ENCODE measurements at regions not wholly inside any gene's neighbourhood (a gene's known extent, or its start where the extent isn't known, plus 50 kb on each side); places are given as distances from the start of the nearest gene placed in this dataset.

DNA sequence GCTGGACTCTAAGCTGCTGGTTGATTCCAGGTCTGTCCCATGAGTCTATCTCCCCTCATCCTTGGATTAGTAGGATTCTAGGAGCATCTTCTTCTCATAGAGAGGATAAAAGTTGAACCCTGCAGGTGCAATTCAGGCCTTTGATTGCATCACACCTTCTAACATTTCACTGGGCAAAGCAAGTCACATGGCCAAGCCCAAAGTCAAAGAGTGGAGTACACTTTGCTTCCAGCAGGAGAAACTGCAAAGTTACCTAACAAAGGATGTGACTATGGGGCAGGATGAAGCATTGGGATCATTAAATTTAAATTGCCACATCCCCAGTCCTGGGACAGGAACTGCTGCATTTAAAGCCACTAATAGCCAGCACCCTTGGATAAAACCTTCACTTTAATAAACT lies 51.0 kb upstream of the EGFLAM start:
- DNase-seq = no peak

DNA sequence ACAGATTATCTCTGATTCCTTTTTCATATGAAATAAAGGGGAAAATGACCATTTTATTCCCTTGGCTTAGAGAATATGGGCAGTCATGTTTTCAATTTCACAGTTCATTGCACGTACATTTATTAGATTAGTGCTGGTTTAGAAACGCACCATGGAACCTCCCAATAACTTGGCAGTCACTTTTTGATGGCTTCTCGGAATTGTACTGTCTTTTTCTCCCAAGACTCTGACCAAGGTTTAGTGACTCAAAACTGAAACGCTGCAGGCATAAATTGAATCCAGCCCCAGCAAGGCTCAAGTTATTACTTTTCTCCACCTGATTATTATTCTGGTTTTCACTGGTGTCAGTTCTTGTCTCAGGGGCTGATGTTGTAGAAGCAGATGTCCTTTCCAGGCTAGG lies 55.6 kb upstream of the EGFLAM start:
- DNase-seq = no peak

DNA sequence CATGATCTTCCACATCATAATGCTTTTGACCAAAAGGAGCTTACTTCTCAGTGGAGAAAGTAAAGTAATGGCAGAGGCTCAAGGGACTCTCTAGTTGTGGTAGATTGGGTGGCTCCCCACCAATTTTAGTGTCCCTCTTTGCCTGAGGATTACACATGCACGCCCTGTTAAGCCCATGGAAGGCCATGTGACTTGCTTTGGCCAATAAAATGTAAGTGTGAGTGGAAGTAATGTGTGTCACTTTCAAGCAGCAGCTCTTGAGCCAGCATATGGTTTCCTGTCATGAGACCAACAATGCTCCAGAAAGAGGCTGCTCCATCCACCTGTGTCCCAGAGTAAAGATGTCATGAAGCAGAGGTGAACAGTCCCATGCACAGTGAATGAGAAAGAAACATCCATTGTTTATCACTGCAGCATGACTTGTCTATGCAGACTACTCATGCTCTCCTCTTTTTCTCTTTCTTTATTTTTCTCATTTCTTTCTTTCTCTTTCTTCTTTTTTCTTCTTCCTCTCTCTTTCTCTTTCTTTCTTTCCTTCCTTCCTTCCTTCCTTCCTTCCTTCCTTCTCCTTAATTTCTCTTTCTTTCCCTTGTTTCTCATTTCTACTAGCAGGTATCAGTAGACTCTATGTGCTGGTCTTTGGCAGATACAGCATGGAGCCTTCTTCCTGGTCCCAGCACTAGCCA lies 57.3 kb upstream of the EGFLAM start:
- DNase-seq = no peak

DNA sequence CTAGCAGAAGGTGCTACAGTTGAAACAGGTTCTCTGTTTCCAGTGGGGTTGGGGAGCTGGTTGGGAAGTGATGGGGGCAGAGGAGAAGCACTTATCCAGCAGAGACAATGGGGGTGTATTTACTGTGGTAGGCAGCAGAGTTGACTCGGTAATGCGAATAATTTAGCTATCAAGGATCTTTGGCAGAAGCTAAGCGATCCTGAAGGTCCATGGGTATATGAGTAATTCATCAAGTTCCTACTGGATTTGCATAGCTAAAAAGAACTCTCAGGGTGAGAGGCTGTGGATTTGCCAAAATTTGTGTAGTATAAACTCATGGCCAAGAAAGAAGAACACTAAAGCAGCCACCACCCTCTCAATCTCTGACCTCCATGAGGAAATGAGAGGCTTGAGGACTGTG lies 61.2 kb upstream of the EGFLAM start:
- DNase-seq = no peak

DNA sequence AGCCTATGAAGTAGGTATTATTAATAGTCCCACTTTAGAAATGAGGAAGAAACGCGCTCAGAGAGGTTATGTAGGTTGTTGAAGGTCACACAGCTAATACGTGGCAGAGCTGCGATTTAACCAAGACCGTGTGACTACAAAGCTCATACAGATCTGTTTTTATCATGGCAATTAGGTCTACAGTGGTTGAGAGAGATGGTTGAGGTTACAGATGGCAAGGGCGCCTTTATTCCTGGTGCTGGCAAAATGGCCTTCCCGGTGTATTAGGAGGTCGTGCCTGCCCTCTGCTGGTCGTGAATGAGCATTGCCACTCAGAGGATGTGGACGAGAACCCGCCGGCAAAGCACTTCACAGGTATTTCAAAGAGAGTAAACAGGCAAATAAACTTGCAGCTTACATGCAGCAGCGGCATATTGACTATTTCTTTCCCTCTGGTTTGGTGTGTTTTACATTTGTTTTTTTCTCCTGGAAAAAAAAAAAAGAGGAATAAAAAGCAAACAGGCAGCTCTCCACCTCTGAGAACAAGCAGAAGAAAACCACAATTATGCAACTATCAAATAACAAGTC lies 65.3 kb upstream of the EGFLAM start:
- DNase-seq = peak; percentile 74 to 77

DNA sequence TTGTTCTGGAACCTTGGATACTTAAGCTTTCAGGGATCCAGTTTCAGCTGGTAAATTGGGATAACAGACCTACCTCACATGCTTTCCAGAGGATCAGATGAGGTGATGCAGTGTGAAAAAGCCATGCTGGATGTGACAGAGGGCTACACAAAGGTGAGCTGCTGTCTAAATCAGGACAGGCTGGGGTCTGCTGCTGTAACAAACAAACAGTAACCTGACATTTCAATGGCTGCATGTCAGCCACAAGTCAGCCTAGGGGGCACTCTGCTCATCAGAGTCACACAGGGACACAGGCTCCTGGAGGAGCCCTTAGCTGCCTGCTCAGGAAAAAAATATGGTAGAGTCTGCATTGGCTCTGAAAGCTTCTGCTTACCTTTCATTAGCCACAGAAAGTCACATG lies 66.7 kb upstream of the EGFLAM start:
- DNase-seq = no peak

DNA sequence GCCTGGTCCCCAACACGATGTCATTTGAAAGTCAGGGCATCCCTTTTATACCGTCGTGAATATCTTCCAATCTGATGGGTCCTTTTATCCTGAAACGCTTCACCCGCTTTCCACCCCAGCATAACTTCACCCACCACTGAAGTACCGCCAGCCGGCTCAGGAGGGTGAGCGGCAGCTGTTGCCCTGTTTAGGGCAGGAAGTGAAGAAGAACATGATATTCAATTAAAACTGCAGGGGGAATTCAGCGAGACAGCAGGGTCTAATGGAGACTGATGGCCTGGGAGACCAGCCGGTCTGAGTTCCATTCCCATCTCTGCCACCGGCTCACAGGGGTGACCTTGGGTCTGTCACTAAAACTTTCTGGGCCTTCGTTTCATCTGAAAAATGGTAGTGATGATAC lies 68.2 kb upstream of the EGFLAM start:
- DNase-seq = no peak

DNA sequence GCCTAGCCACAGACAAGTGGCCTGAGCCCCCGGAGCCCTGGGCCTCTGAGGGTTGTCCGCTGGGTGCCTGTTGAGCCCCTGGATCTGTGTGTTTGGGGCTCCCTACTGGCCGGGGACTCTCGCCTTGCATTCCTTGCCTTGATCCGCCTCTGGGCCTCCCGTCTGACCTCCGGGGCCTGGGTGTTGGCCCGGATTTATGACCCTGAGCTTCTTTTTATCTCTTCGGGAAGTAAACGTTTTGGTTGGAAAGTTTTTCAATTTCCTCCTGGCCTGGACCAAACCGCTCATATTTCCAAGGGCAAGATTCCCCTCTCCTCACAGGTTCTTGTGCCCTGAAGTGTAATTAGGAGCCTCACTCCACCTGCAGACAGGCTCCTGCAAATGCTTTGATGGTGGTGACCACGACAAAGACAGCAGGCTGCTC lies 69.3 kb upstream of the EGFLAM start:
- DNase-seq = no peak

DNA sequence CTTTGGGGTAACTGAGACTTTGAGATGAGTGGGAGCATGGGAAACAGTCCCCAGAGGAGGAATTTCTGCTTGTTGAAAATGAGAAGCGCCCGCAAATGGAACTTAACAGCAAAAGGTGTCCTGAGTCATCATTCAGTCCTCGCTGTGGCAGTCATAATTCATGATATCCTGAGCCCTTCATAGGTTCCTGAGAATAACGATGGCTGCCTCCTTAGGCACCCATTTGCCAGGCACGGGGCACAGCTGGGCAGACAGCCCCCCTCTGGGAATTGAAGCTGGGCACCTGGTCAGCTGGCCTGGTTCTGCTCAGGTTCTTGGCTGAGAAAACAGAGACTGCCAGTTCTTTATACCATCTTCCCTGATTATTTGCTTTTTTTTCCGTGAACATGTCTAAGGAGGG lies 69.8 kb upstream of the EGFLAM start:
- DNase-seq = no peak

DNA sequence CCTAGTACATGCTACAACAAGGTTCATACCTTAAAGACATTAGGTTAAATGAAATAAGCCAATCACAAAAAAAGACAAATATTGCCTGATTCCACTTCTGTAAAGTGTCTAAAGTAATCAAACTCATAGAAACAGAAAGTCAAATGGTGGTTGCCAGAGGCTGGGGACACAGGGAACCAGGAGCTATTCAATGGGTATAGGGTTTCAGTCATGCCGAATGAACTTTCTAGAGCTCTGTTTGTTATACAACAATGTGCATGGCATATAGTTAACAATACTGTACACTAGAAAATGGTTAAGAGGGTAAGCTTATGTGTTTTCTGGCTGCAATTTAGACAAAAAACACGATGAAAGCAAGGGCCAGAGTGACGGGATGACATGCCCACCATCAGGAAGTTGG lies 70.8 kb upstream of the EGFLAM start:
- no peak for DNase-seq

DNA sequence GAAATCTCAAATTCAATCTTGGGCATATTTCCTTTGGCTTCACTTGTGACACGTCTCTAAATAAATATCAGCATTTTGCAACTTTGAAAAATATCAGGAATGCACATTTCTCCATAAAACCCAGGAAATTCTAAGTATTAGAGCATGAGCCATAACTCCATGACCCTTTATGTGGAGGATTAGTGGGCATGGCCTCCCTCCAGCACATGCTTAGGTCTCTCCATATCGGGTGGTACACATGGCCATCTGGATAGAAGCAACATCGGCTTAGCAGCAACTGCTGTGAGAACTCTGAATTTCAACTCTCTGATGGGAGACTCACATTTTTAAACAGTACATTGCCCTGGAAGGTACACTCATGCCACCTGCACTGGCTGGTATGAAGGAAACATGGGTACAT lies 73.7 kb upstream of the EGFLAM start:
- no peak for DNase-seq

DNA sequence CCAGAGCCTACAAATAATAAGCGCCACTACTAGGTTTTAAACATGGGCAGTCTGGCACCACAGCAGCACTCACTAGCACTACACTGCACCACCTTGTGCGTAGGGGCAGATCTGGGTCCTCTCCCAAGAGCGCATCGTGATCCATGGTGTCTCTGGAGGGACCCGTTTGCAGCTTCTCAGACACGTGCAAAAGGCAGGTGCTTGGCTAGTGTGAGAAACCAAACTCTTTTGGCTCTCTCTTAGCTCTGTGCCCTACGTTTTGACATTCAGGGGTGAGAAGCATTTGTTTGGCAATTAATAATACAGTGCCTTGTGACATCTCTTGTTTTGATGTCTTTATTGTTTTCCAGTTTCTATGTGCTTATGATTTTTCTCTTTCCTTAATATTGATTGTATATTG lies 75.4 kb upstream of the EGFLAM start:
- no peak for DNase-seq

DNA sequence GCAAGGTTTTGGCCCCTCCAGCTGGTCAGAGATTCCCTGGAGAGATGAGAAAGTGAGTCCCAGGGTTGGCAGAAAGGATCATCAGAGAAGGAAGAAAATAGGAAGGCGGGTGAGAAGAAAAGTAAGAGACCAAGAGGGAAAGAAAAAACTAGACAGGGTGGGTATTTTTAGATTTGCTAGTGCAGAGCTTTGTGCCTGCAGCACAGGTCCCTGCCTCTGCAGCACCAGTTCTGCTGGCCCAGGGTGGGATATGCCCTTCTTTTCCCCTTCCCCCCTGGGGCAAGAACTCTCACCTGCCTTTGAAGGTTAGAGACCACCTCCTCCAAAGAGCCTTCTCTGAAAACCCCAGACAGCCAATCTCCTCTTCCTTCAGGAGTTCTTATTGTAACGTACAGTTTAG lies 90.3 kb upstream of the EGFLAM start:
- no peak for DNase-seq

DNA sequence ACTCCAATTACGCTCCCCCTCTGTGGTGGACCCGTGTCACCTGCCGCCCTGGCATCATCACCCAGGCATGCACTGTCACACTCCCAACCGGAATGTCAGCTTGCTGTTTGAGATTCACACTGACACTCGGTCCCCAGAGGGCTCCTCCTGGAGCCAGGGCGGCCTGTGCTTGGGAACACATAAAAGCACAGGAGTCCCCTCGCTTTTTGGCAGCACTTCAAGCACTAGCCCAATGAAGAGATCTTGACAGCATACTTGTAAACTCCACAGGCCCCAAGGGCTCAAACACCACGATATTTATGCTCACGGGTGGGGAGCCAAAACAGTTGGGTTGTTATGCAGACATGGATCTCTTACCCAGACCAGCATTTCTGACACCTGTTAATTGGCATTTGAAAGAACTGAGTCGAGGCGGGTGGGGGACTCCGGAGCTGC lies 90.8 kb upstream of the EGFLAM start:
- no peak for DNase-seq

DNA sequence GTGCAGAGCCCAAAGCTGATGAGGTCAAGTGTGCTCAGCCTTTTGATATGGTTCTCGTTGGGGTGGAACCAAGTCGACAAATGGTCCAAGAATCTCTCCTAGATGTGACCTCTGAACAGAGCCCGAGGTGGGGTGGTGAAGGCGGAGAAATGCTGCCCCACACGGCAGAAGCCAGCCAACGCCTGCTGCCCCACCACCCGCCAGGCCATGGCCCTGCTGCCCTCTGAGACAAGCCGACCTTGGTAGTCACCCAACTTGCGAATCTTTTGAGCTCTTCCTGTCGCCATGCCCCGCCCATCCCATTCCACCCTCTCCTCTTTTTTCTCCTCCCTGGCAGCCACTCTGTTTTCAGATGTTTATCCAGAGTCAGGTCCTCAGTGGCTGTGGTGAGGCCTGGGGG lies 91.5 kb upstream of the EGFLAM start:
- no peak for DNase-seq

DNA sequence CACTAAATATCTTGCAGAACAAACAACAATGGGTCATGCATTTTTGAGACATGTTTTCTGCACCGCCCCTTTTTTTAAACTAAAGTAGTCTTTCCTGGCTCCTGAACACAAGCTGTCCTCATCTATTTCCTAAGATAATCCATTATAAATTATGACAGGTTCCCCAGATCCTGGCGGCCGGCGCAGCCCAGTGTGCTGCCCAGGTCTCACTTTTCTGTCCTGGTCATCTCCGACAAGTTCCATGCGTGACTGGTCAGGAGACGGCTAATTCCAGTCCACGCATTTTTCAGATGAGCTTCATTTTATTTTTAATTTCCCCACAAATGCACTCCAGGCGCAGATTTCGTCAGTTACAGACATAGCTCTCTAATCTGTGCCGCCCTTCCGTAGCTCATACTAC lies 92.9 kb upstream of the EGFLAM start:
- no peak for DNase-seq

DNA sequence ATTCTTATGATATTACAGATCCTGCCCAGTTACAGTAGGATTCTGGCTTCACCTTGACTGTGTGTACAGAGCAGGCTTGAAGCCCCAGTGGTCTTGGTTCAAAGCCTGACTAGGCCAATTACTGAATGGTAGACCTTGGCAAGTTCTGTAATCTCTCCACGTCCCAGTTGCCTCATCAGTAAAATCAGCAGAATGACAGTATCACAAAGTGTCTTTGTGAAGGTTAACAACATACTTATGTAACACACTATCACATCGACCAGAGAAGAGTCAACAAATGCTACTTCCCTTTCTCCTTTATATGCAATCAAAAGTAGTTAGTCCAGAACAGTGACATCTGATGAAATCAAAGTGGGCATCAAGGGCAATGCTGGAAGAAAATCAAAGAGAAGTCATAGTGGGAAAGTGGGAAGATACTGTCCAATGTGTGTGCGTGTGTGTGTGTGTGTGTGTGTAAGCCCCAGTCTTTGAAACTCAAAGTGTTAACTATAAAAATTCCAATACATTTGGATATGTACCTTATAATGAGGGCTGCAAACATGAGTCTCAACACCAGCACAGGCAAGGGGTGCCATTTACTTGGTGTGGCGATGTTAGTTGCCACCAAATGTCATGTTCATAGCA lies 93.5 kb upstream of the EGFLAM start:
- DNase-seq = no peak

DNA sequence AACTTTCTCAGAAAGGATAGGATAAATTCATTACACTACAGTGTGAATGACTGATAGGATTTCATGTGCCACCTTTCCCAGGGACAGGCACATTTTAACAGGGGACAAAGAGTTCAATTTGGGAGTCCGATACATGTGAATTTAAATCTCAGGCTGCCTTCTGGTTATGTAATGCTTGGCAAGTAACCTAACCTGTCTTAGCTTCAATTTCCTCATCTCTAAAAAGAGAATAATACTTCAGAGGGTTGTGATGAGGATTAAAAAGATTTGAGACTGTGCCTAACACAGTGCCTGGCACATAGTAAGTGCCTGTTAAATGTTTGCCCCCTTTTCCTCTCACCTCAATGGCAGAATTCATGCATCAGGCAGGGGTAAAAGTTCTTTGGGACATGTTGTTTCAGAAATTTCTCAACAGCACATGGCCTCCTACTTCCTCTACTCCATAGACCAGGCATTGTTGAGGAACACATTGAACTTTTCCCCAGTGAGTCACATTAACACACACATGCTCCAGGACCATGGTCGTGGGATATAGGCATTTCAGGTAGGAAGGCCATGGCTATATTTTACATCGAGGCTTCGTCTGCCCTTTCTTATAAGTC lies 94.6 kb upstream of the EGFLAM start:
- no peak for DNase-seq

DNA sequence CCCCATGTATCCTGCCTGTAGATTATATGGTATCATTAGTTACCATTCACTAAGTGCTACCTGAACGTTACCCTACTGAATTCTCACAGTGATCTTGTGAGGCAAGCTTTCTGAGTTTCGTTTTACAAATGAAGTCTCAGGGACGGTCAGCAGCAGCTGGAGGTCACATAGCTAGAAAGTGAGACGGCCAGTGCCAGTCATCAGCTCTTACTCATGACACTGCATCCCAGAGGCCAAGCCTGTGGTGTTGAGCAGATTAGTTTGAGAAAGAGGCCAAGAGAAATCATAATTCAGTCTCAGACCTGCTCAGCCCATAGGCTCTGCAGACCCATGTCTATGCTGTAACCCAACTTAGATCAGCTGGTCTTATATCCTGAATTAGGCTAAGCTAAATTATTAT lies 95.7 kb upstream of the EGFLAM start:
- DNase-seq = no peak

DNA sequence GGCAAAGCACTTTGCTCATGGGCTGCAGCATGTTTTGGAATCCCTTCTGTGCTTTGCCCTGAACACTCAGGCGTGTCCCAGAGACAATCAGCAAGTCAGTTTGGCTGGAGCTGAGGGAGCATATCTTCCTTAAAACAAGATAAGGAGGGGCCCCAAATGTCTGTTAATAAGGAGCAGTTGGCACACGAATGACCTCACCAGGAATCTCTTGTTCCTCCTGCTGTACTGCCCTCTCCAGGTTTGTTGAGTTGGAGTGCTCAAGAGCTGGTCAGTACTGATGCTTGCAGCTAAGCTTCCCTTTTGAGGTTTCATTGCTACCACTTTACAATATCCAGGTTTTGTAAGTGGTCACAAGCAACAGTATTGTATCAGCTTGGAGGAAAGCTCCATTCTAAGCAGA lies 101.3 kb upstream of the EGFLAM start:
- no peak for DNase-seq

DNA sequence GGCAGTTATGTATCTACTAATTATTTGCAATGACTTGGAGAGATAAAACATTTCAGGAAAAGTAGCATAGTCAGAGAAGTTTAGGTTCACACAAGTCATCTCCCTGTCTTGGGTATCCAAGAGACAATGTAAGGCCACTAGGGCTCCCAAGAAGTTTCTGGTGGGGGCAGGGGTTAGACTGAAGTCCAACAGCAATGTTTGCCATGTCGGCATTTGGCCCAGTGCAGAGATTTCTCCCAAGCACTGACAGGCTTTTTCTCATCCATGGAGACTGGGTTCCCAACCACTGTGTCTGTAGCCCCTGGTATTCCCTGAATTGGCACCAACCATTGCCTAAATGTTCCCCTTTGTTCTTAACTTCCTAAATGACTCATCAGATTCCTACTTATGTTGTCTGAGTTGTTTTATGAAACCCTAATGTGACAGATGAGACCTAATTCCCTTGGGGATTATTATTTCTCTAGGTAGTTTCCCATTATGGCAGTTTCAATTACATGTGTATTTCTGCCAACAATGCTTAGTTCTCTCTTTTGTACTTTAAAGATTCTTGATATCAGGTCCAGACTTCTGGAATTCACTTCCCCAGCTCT lies 103.6 kb upstream of the EGFLAM start:
- no peak for DNase-seq

DNA sequence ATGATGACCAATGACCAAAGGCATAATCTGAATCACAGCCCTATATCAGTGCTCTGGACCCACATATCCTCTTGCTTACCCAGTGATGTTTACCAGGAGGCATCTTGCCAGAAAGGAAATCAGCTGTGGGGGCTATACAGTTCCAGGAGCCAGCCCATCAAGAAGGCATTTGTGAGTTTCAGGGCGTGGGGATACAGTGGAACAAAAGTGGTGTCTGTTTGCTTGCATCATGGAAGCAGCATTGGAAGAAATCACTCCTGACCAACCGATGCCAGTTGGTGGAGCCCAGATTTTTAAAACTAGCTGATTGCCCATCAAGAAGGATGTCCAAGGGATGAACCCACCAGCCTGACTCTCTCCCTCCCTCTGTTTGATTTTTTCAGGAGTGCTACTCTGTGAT lies 106.5 kb upstream of the EGFLAM start:
- DNase-seq = no peak

DNA sequence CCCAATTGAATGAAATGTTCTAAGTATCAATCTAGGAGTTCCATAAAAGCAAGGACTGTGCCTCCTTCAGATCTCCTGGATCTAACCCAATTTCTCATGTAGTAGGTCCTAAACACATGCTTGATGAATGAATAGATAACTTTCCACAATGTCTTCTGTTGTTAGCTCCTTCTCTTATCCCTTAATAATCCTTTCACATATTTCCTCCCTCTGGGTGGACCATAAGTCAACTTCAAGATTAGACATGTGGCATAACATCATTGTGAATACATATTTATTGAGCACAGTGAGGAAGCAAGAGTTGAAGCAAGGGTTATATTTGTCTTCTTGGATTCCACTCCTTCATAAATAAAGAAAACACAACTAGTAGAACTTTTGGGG lies 108.6 kb upstream of the EGFLAM start:
- DNase-seq = no peak

DNA sequence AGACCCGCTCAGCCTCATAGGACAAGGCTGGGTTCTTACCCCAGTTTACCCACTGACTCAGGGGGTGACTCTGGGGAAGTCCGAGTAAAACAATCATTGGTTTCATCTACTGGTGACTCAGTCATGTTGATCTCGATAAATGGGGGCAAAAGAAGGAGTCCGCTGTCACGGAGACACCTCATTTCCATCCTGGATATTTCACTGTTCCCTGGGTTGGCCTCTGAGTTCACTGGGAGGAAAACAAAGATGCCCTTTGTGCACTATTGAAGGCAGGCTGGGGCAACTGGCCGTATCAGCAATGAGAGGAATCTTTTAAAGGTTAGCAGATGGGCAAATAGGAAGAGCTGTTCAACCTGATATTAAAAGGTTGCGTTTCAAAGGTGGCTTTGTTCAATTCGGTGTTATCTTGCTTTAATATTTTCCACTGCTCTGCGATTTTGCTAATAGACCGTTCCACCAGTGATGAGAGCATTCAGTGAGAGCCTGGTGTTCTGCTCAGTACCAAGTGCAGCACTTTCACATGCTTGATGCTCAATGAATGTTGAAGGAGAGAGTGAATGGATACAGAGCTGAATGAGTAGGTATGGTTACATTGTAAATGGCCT lies 110.2 kb upstream of the EGFLAM start:
- no peak for DNase-seq
